ENCODE measurements at regions not wholly inside any gene's neighbourhood (a gene's known extent, or its start where the extent isn't known, plus 50 kb on each side); places are given as distances from the start of the nearest gene placed in this dataset.

- no peak overlapping the region for H3K4me3 Mint-ChIP-seq (ENCODE audit: unreplicated experiment)
- DNase-seq: no peak
- ChIA-PET CTCF (no interaction called here), POLR2A (no interaction called here)
- Histone ChIP-seq H3K27me3 (replicated peaks; ENCODE audit: control insufficient read depth, insufficient read depth, low read length) (no peaks in the 10 kb centered on the region), H3K4me1 (peaks cover 8% of the 10 kb centered on the region), H3K4me3 (ENCODE audit: low read depth, low read length) (no peak overlapping the region), H3K36me3 (ENCODE audit: control insufficient read depth, insufficient read depth, low read length) (no peaks in the 10 kb centered on the region), H3K9me3 (no peaks in the 10 kb centered on the region)
- TF ChIP-seq, protein P1, sequence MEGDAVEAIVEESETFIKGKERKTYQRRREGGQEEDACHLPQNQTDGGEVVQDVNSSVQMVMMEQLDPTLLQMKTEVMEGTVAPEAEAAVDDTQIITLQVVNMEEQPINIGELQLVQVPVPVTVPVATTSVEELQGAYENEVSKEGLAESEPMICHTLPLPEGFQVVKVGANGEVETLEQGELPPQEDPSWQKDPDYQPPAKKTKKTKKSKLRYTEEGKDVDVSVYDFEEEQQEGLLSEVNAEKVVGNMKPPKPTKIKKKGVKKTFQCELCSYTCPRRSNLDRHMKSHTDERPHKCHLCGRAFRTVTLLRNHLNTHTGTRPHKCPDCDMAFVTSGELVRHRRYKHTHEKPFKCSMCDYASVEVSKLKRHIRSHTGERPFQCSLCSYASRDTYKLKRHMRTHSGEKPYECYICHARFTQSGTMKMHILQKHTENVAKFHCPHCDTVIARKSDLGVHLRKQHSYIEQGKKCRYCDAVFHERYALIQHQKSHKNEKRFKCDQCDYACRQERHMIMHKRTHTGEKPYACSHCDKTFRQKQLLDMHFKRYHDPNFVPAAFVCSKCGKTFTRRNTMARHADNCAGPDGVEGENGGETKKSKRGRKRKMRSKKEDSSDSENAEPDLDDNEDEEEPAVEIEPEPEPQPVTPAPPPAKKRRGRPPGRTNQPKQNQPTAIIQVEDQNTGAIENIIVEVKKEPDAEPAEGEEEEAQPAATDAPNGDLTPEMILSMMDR (IDR thresholded peaks at IDR 0.05; ENCODE audit: insufficient read depth in 1 of 2, low read depth in 1 of 2, low read length in 1 of 2, severe bottlenecking in 1 of 2, unreplicated experiment in 1 of 2): no peak
- no peaks in the 10 kb centered on the region for H3K27me3 Mint-ChIP-seq (ENCODE audit: insufficient read depth, unreplicated experiment)
- H3K4me1 Mint-ChIP-seq (ENCODE audit: low read depth, unreplicated experiment): peaks cover 11% of the 10 kb centered on the region
- no peaks in the 10 kb centered on the region for H3K9me3 Mint-ChIP-seq (ENCODE audit: unreplicated experiment)
- BruUV-seq (replicated peaks): no TSS peak
- intact Hi-C loops (cut with micrococcal nuclease; ENCODE audit: unreplicated experiment): no loop called here
- no peaks in the 10 kb centered on the region for H3K36me3 Mint-ChIP-seq (ENCODE audit: insufficient read depth, unreplicated experiment)
- no peak overlapping the region for H3K27ac Mint-ChIP-seq (ENCODE audit: unreplicated experiment)
Measured at GRCh38 chr5:60490597-60491166, 209.3 kb downstream of the DEPDC1B start.

DNA sequence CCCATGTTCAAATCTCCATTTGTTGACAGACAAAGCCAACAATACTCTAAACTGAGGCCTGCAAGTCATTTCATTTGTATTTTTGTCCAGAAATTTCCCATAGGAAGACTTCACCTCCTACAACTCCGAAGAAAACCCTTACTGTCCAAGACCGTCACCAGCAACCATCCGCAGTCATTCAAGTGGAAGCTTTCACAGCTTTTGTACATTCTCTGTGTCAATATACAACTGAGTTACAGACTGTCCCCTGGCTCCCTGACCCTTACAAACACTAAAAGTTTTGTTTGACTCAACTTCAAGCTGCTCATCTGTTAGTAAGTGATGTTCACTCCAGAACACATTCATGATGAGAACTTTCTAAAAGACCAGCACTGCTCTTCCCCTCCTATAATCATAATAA is 210.1 kb downstream of the DEPDC1B start:
- TF ChIP-seq, protein P1 (IDR thresholded peaks at IDR 0.05; ENCODE audit: insufficient read depth in 1 of 2, low read depth in 1 of 2, low read length in 1 of 2, severe bottlenecking in 1 of 2, unreplicated experiment in 1 of 2): no peak
- Mint-ChIP-seq H3K27me3 (ENCODE audit: insufficient read depth, unreplicated experiment) (no peaks in the 10 kb centered on the region), H3K4me1 (ENCODE audit: low read depth, unreplicated experiment) (peaks cover 11% of the 10 kb centered on the region), H3K9me3 (ENCODE audit: unreplicated experiment) (no peaks in the 10 kb centered on the region), H3K4me3 (ENCODE audit: unreplicated experiment) (no peak overlapping the region), H3K27ac (ENCODE audit: unreplicated experiment) (no peak overlapping the region), H3K36me3 (ENCODE audit: insufficient read depth, unreplicated experiment) (no peaks in the 10 kb centered on the region)
- CTCF ChIA-PET: no interaction called here
- intact Hi-C loops (cut with micrococcal nuclease; ENCODE audit: unreplicated experiment): loop anchor here (5.0 kb wide), 1 partner anchor 38 kb away; no protein-coding TSS in a partner anchor
- Histone ChIP-seq H3K36me3 (ENCODE audit: control insufficient read depth, insufficient read depth, low read length) (no peaks in the 10 kb centered on the region), H3K4me3 (ENCODE audit: low read depth, low read length) (no peak overlapping the region), H3K27me3 (replicated peaks; ENCODE audit: control insufficient read depth, insufficient read depth, low read length) (no peaks in the 10 kb centered on the region), H3K4me1 (peaks cover 8% of the 10 kb centered on the region), H3K9me3 (no peaks in the 10 kb centered on the region)
- POLR2A ChIA-PET: no interaction called here
- DNase-seq: no peak
- BruUV-seq (replicated peaks): no TSS peak

DNA sequence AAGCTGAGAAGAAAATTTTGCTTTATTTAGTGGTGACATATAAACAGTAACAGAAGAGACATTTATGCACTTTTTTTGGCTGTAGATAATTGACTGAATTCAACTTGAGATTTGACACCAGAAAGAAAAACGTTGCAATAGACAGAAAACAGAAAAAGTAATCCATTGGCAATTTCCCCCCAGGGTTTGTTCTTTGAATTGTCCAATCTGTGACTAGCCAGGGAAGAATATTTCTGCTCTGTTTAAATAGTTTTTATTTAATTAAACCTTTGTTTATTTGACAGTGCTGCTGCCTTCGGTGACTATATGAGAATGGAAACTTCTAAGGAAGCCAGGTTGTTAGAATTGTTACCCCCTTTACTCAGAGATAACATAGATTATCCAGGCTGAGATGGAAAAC is 210.6 kb downstream of the DEPDC1B start:
- Histone ChIP-seq H3K4me3 (ENCODE audit: low read depth, low read length) (no peak overlapping the region), H3K9me3 (no peaks in the 10 kb centered on the region), H3K27me3 (replicated peaks; ENCODE audit: control insufficient read depth, insufficient read depth, low read length) (no peaks in the 10 kb centered on the region), H3K36me3 (ENCODE audit: control insufficient read depth, insufficient read depth, low read length) (no peaks in the 10 kb centered on the region), H3K4me1 (peaks cover 8% of the 10 kb centered on the region)
- ChIA-PET POLR2A (no interaction called here), CTCF (no interaction called here)
- intact Hi-C loops (cut with micrococcal nuclease; ENCODE audit: unreplicated experiment): loop anchor here (5.0 kb wide), 1 partner anchor 37 kb away; no protein-coding TSS in a partner anchor
- H3K4me3 Mint-ChIP-seq (ENCODE audit: unreplicated experiment): no peak overlapping the region
- BruUV-seq (replicated peaks): no TSS peak
- no peak for DNase-seq
- H3K36me3 Mint-ChIP-seq (ENCODE audit: insufficient read depth, unreplicated experiment): no peaks in the 10 kb centered on the region
- no peaks in the 10 kb centered on the region for H3K9me3 Mint-ChIP-seq (ENCODE audit: unreplicated experiment)
- peaks cover 11% of the 10 kb centered on the region for H3K4me1 Mint-ChIP-seq (ENCODE audit: low read depth, unreplicated experiment)
- TF ChIP-seq, protein P1 (IDR thresholded peaks at IDR 0.05; ENCODE audit: insufficient read depth in 1 of 2, low read depth in 1 of 2, low read length in 1 of 2, severe bottlenecking in 1 of 2, unreplicated experiment in 1 of 2): no peak
- H3K27me3 Mint-ChIP-seq (ENCODE audit: insufficient read depth, unreplicated experiment): no peaks in the 10 kb centered on the region
- H3K27ac Mint-ChIP-seq (ENCODE audit: unreplicated experiment): no peak overlapping the region
